NCI-H1105 treated with DMSO at 0.1 percent for 48 hours (cell line): ENCODE measurements at regions not wholly inside any gene's neighbourhood (a gene's known extent, or its start where the extent isn't known, plus 50 kb on each side); places are given as distances from the start of the nearest gene placed in this dataset.
A peak's percentile ranks its signal among the peaks of the same experiment; 100 is the strongest.
"Not testable (repeated sequence)": the region's sequence is repeated elsewhere in the genome, so short reads cannot be mapped to it uniquely, and the experiment has no call there.

Experiments
- DNase-seq: peaks from one replicate; lab custom pipeline; 2025; lab: John Stamatoyannopoulos, UW

DNA sequence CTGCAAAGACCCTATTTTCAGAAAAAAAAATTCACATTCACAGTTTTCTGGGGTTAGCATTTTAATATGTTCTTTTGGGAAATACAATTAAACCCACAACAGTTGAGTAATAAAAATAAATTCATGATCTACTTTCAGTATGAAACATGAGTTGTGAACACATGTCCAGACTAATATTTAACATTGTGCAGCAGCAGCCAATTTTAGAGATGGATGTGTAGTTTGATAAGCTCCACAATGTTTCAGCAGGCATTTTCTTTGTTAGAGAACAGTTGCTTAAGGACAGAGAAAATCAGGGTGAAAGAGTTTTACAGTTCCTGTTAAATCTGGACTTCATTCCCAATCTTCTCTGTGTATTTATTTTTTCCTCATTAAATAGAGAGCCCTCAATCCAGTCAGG is 519.5 kb downstream of the PIK3C3 start:
- DNase-seq: no peak

DNA sequence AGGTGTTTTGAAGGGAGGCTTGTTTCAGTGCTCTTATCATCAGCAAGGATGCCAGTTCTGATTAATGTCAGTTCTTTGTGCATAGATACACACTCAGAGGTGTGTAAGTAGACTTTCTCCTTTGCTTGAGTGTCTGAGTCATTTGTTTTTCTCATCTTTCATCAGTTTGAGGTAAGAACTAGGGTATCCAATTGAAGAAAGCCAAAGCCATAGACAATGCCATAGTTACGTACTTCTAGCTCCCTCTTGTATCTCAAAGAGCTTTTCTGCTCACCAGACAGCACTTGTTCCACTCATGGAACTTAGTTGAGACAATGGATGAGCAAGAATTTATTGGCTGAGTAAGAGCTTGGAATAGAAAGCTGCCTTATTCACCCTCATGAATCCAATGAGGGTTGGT is 520.1 kb downstream of the PIK3C3 start:
- no peak for DNase-seq

DNA sequence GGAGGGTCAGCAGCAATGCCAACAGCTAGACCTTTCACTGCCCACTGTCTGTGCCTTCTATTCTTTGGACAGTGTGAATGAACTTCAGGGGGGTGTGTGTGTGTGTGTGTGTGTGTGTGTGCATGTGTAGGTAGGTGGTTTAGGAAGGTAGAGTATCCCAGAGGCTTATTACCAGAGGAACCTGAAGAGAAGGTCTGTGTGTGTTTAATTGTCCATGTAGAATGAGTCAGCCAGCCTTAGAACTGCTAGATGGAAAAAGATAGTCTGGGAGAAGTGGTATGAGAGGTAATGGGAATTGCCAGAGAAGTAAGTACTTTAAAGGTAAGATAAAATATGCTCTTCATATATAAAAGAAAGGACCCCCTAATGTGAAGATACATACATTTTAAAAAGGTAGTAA is 522.2 kb downstream of the PIK3C3 start:
- no peak for DNase-seq

DNA sequence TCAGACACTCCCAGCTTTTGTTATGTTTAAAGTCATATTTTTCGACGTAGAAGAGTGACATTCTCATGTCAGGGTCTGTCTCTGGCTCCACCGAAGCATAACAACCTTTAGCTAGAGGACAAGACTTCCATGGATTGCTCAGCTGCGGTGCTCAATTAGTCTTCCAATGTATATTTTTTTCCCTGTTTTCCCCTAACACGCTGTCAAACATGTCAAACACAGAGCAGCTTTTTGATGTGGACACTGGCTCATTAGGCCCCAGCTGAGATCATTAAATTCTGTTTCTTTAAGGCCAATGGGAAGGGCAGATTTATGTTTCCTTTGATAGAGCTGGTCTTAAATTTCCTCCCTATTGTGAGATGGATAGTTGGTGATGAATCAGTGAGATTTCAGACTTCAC is 525.4 kb downstream of the PIK3C3 start:
- DNase-seq: no peak

DNA sequence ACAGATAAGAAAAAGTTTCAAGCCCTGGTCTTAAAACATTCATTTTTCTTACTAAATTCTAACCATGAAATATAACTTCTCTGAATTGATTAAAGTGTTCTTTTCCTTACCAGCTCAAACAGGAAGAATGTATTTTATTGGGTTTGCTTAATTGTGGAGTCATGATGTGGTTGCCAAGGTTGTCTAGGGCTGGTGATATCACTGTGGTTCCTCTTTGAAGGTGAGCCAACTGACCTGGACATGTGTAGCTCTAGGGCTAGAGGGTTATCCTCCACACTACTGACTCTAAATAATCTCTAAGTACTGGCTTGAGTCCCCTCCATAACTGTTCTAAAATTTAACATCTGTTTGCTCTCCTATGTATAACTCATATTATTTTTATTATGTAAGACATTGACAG is 529.6 kb downstream of the PIK3C3 start:
- no peak for DNase-seq

DNA sequence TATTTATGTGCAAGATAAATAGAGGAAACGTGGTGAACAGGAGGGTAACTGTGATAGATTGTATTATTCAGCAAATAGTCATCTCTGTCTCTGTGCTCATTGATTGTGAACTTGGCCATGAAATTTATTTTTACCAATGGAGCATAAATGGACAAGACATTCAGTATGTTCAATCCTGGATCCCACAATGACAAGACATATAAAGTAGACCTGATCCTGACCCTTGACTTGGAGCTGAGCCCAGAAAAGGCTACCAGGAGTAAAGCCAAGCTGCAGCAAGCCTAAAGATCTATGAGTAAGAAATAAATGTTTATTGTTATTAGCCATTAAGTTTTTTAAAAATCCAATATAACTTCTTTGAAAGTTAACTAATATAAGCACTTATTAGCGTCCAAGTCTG is 531.2 kb downstream of the PIK3C3 start:
- no peak for DNase-seq

DNA sequence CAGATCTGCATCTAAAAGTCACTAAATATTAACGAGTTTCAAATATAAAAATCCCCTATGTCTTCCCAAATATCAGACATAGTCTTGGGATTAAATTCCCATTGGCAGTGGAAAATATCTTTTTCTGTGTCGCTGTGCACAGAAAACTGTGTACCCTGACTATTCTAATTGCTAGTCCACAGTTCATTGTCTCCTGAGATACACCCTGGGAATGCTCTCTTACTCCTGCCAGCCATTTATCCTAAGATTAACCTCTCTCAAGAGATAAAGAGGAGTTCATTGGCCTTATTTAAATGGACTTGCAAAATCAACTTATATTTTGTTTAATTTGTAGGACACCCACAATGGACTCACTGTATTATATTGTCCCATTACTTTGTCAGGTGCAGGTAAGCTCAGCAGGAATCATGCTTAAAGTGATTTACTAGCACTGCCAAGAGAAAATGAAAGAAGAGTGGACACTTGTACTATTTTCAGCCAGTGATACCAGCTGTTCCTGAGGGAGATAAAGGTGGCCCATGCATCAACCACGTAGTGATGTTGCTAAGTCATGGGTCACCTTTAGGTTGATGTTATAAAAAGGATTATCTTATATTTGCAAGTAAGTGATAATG is 553.8 kb downstream of the PIK3C3 start:
- DNase-seq: no peak

DNA sequence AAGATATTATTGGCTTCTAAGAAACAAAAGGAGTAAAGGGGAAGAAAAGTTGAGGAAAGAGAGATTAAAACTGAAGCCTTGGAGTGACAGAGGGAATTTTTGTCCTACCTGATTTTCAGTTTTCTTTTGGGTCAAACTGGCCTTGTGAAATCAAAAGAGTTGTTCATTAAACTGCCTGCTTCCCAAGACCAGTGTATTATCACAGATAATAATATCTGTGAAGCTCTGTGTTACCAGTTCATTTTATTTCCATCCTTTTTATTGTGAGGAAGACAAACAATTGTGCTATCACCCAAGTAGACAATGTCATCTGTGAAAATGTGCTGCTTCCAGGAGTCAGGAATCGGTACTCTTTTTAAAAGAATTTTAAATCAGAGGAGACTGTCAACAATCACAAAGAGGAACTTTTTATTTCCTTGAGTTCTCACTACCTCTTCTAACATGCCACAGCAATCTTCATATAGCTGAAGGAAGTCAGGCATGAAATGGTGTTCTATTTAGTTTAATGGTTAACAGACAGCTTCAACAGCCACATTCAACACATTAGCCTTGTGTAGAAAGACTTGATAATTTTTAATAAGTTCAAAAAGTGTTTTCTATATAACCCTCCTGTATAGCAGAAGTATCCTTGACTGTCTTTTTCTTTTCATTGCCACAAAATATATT is 554.8 kb downstream of the PIK3C3 start:
- DNase-seq: no peak

DNA sequence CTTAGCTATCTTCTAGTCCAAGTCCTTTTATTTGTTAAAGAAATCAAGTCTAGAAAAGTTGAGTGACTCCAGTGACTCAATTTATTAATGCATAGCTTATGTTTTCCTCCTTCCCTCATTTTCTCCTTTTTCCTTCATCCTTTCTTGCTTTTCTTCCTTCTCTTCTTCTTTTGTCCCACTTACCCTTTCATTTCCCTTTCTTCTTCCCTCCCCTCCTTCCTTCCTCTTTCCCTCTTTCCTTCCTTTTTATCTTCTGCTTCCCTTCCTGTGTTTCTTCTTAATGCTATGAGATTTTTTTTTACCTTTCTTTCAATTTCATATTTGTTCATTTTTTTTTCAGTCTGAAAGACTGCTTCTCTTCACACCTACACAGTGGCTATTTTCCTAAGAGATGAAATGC is 555.5 kb downstream of the PIK3C3 start:
- no peak for DNase-seq

DNA sequence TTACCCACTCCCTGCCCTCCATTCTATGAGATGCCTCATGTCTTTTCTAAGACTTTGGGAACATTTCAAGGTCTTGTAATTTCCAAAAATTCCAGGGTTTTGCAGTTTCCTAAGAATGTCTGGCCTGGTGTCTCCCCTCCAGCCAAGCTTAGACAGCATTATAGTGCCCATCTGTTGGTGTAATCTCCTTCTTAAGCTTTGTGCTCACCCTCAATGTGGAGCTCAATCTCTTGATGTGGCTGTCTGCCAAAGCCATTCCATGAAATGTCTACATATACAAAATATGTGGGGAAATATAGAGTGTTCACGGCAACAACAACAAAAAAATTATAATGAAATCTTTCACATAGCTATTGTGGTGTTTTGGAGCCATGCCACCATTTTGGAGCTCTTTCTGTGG is 558.4 kb downstream of the PIK3C3 start:
- no peak for DNase-seq

DNA sequence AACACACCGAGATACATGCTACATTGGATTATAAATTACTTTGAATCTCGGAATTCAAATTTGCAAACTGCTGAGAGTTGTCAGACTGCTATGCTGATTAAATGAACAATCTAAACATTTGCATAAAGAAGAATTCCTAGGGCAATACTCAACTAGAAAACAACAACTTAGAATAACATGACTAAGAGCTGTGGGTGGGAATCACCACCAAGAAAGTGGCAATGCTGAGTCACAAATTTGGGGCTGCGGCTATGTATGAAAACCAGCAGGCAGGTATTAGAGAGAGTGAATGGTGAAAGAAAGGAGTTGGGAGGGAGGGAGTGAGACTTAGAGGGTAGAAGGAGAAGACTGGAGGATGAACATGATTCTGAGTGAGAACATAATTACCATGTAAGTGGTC is 559.5 kb downstream of the PIK3C3 start:
- no peak for DNase-seq

DNA sequence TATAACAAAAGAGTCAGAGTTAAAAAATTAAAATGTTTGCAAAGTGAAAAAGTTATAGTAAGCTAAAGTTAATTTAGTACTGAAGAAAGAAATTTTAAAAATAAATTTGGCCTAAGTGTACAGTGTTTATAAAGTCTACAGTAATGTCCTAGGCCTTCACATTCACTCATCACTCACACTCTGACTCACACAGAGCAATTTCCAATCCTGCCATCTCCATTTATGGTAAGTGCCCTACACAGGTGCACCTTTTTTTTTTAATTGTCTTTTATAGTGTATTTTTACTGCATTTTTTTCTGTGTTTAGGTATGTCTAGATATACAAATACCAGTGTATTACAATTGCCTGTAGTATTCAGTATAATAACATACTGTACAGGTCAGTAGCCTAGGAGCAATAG is 562.9 kb downstream of the PIK3C3 start:
- no peak for DNase-seq

DNA sequence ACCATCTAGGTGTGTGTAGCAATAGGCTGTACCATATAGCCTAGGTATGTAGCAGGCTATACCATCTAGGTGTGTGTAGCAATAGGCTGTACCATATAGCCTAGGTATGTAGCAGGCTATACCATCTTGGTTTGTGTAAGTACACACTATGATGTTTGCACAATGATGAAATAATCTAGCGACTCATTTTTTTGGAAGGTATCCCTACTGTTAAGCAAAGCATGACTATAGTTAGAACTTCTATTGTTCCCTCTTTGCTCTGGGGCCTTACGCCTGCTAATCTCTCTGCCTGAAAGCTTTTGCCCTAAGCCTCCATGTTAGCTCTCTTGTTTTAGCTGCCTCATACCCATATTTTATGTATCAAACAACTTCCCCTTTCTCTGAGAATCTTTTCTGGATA is 563.3 kb downstream of the PIK3C3 start:
- DNase-seq: not testable (repeated sequence)

DNA sequence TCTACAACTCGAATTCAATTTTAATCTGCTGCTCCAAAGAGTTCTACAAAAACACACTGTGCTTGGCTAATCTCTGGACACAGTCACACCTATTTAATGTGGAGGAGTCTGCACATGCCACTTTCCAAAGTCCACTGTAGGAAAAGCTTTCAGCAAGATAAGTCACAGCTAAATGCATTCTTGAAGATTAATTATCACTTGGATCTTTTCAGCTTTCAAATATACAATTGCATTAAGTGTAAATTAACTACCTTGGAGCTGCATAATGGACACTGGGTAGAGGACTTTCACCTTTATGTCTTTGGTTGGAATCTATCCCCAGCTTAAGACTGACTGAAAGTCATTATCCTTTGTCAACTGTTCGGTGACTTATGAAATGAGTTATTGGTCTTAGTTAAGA is 565.1 kb downstream of the PIK3C3 start:
- no peak for DNase-seq

DNA sequence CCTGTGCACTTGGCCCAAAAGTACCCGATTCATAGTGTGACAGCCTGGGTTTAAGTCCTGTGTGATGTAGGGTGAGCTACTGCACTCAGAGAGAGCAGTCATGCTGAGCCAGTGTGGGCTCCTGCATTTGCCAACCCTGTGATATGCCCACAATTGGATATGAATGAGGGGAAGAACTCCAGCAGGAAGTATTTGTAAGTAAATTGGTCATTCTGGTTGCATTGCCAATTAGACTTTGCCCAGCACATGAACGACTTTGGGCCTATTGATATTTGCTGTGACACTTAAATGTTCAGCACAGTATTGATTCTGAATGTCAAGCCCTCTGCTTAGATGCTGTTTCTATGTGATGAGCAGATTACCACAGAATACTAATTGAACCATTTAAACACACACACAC is 570.9 kb downstream of the PIK3C3 start:
- DNase-seq: no peak

DNA sequence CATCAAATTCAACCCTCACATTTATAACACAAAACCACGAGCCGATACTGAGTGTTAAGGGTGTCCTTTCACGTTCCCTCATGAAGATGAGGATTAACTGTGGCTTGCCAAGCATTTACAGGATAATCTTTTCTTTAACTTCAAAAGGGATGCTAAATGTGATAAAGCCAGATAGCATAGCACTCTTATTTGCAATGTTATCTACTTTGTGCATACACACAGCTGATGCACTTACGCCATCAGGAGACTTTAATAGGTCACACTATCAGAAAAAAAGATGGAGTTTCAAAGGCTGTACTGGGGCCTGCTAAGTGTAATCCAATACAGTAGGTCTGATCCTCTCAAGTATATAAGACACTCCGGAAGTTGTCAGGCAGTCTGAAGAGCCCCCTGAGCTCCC is 572.7 kb downstream of the PIK3C3 start:
- no peak for DNase-seq

DNA sequence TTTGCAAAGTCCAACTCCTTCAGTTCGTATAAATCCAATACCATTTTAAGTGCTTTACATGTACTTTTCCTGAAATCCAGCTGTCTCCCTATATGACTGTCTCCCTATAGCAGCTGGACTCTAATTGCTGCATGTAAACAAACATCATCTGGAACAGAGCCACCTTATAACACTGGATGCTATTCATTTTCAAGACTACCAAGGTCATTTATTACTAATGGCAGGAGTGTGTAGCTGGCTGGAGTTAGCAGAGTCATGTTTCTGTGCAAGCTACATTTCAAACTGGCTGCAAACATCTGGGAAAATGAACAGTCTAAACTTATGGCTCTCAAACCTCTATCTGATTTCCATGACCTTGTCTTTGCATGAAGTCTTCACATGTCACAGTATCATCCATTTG is 575.2 kb downstream of the PIK3C3 start:
- DNase-seq: peak; percentile 80

DNA sequence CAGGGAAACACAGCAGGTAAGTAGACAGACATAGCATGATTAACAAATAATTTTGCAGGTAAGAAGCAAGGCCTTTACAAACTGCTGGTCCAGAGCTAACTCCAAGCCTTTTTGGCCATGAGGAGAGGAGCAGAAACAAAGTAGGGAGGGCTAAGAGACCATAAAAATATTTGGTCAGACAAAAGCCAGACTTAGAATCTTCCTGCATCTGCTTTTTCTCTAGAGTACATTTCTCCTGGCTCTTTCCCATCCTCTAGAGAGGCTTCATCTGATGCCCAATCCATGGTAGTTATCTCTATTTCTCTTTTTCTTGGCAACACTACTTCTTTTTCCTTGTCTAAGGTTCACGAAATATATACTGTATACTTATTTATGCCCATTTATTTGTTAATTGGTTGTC is 577.1 kb downstream of the PIK3C3 start:
- no peak for DNase-seq

DNA sequence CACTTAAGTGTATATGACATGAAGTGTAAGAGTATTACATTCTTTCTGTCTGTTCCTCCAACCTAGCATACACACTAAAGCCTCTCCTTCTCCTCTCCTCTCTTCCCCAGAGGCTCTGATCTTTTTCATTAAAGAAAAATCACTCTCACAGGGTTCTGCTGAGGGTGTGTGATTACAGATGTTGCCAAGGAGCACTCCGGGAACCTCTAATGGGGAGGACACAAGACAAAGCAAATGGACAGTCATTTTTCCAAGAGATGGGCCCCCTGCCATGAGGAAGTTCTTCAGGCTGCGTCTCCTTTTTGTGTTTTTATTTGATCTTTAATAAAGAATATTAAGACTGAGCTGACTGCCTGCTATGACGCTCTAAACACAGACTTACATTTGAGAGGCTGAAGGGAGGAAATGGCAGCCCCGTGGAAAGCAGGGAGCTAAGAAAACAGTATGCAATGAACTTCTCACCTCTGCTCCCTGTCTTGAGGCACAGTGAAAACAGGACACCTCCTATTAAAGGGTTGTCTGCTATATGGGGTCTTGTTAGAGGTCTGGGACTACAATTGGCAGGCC is 578.1 kb downstream of the PIK3C3 start:
- DNase-seq: no peak

DNA sequence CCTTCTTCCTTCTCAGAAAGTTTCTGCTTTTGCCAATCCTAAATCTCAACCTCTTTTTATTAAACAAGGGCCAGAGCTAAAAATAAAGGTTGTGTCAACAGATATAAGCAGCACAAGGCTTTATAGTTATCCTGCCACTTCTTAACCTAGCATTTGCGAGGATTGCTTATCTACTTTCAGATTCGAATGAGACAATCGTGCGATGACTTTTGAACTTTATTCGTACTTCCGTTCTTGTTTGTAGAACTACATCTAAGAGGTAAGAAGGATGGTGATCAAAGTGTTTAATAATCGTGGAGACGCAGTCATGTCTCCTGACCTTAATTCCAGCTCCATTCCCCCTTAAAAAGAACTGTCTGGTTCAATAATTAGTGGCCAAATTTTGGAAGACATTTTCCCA is 578.6 kb downstream of the PIK3C3 start:
- DNase-seq: no peak

DNA sequence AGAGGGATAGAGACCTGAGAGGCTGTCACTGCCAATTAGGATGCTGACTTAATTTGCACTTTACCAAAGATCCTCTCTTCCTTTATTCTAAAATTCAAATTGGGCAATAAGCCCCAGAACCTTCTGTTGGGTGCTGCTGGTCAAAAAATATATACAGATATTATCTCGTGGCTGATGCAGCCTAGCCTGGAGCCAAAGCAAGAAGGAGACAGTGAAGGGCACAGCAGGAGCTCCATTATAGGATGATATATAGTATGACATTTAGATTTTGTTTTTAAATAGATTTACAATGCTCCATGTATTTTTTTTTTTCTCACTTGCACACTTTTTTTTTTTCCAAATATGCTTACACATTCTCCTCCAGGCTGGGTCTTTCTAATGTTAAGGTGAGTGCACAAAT is 579.3 kb downstream of the PIK3C3 start:
- no peak for DNase-seq

DNA sequence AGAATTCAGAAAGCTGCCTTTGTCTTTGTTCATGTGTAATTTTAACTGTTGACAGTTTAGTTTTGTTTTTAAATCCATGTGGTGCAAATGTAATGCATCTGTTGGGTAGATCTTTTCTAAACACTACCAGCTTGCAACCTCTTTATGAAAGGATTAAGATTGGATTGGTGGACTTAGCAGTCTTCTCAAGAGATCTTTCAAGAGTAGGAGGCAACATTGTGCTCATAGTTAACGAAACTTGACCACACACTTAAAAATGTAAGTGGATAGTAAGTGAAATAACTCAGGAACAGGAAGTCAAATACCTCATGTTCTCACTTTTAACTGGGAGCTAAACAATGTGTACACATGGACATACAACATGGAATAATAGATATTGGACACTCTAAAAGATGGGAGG is 579.0 kb downstream of the RIT2 start:
- no peak for DNase-seq

DNA sequence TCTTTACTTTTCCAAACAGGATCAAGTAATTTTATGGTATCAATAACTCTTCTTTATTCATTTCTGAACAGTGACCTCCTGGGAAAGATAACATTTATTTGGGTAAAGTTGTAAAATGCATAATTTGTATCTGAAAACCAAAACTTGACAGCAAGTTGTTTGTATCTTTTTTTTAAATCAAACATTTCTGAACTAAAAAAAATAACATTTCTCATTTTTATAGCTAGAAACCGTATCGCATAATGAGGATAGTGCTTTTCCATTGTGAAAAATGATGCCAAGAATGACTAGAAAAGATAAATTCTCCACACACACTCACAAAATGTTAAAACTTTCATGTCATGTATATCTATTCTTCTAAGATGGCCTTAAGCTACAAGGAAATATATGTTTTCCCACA is 578.2 kb downstream of the RIT2 start:
- DNase-seq: no peak

DNA sequence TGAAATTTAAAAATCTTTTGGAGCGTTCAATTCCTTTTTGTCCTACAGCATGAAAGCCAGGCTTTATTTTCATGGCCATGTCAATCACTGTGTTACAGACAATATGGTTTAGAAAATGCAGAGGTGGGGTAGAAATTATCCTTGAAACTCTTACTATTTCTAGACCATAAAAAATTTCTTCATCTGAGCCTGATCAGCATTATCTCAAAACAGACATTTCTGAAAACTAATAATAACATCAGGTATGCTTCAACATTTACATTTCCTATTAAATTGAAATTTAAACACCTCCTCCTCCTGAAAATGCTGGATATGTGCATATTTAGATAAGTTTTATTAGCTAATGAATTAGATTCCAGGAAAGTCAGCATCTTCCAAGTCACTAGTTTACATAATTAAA is 570.6 kb downstream of the RIT2 start:
- DNase-seq: no peak
